ENCODE measurements at regions not wholly inside any gene's neighbourhood (a gene's known extent, or its start where the extent isn't known, plus 50 kb on each side); places are given as distances from the start of the nearest gene placed in this dataset.

- Histone ChIP-seq H3K4me1 (no peaks in the 10 kb centered on the region), H3K27ac (no peak overlapping the region), H3K27me3 (no peaks in the 10 kb centered on the region), H3K9me3 (no peaks in the 10 kb centered on the region), H3K4me3 (no peak overlapping the region), H3K36me3 (no peaks in the 10 kb centered on the region)
- no peak for TF ChIP-seq CTCF (IDR thresholded peaks at IDR 0.05)
- TF ChIP-seq POLR2A (IDR thresholded peaks at IDR 0.05), result no peak
- TF ChIP-seq EP300 (IDR thresholded peaks at IDR 0.05; ENCODE audit: low read depth), result no peak
- no peak for TF ChIP-seq POLR2AphosphoS5 (IDR thresholded peaks at IDR 0.05)
- intact Hi-C loops (cut with DNase I; ENCODE audit: low total_unique reads) (no loop called here), in situ Hi-C loops (cut with MboI; ENCODE audit: low pct_ligation_motif_present in 1 of 4, low pct_unique_long_range_greater_than_20kb in 1 of 4, low sequenced_read_pairs in 3 of 4) (no loop called here)
- DNase-seq, result no peak
Measured at GRCh38 chr10:125363791-125364190, 203.4 kb upstream of the CTBP2 start.

GRCh38 chr10:125362950-125363349 lies 202.6 kb upstream of the CTBP2 start:
- DNase-seq, result no peak
- H3K27me3 ChIP-seq, result no peaks in the 10 kb centered on the region
- H3K9me3 ChIP-seq, result no peaks in the 10 kb centered on the region
- intact Hi-C loops (cut with DNase I; ENCODE audit: low total_unique reads) (no loop called here), in situ Hi-C loops (cut with MboI; ENCODE audit: low pct_ligation_motif_present in 1 of 4, low pct_unique_long_range_greater_than_20kb in 1 of 4, low sequenced_read_pairs in 3 of 4) (no loop called here)
- no peaks in the 10 kb centered on the region for H3K36me3 ChIP-seq
- TF ChIP-seq POLR2AphosphoS5 (IDR thresholded peaks at IDR 0.05) (no peak), POLR2A (IDR thresholded peaks at IDR 0.05) (no peak), CTCF (IDR thresholded peaks at IDR 0.05) (no peak), EP300 (IDR thresholded peaks at IDR 0.05; ENCODE audit: low read depth) (no peak)
- H3K27ac ChIP-seq, result no peak overlapping the region
- WGBS, 2 donors (ENCODE audit: low coverage in 1 of 2), result 80 to 96% methylated on average over 2 of the region's 2 CpGs
- no peak overlapping the region for H3K4me3 ChIP-seq
- H3K4me1 ChIP-seq, result no peaks in the 10 kb centered on the region

- Histone ChIP-seq H3K27ac (no peak overlapping the region), H3K4me1 (no peaks in the 10 kb centered on the region), H3K4me3 (no peak overlapping the region), H3K27me3 (no peaks in the 10 kb centered on the region), H3K36me3 (no peaks in the 10 kb centered on the region), H3K9me3 (no peaks in the 10 kb centered on the region)
- no peak for TF ChIP-seq EP300 (IDR thresholded peaks at IDR 0.05; ENCODE audit: low read depth)
- no peak for DNase-seq
- intact Hi-C loops (cut with DNase I; ENCODE audit: low total_unique reads) (no loop called here), in situ Hi-C loops (cut with MboI; ENCODE audit: low pct_ligation_motif_present in 1 of 4, low pct_unique_long_range_greater_than_20kb in 1 of 4, low sequenced_read_pairs in 3 of 4) (no loop called here)
Measured at GRCh38 chr10:125359401-125359800, 199.0 kb upstream of the CTBP2 start.

GRCh38 chr10:125355657-125356056 lies 195.3 kb upstream of the CTBP2 start:
- intact Hi-C loops (cut with DNase I; ENCODE audit: low total_unique reads) (no loop called here), in situ Hi-C loops (cut with MboI; ENCODE audit: low pct_ligation_motif_present in 1 of 4, low pct_unique_long_range_greater_than_20kb in 1 of 4, low sequenced_read_pairs in 3 of 4) (no loop called here)
- no peak for TF ChIP-seq POLR2AphosphoS5 (IDR thresholded peaks at IDR 0.05)
- no peak for TF ChIP-seq EP300 (IDR thresholded peaks at IDR 0.05; ENCODE audit: low read depth)
- TF ChIP-seq POLR2A (IDR thresholded peaks at IDR 0.05), result no peak
- no peak for TF ChIP-seq CTCF (IDR thresholded peaks at IDR 0.05)
- H3K9me3 ChIP-seq, result no peaks in the 10 kb centered on the region
- H3K27ac ChIP-seq, result no peak overlapping the region
- H3K27me3 ChIP-seq, result no peaks in the 10 kb centered on the region
- no peaks in the 10 kb centered on the region for H3K4me1 ChIP-seq
- no peak overlapping the region for H3K4me3 ChIP-seq
- 29 to 63% methylated on average over 2 to 17 of the region's 17 CpGs for WGBS, 2 donors (ENCODE audit: low coverage in 1 of 2)
- no peak for DNase-seq
- no peaks in the 10 kb centered on the region for H3K36me3 ChIP-seq

- no peak for TF ChIP-seq POLR2AphosphoS5 (IDR thresholded peaks at IDR 0.05)
- TF ChIP-seq CTCF (IDR thresholded peaks at IDR 0.05), result no peak
- 83 to 86% methylated on average over 2 of the region's 2 CpGs for WGBS, 2 donors (ENCODE audit: low coverage in 1 of 2)
- Histone ChIP-seq H3K27ac (no peak overlapping the region), H3K4me1 (no peaks in the 10 kb centered on the region), H3K27me3 (no peaks in the 10 kb centered on the region), H3K4me3 (no peak overlapping the region), H3K36me3 (no peaks in the 10 kb centered on the region), H3K9me3 (no peaks in the 10 kb centered on the region)
- intact Hi-C loops (cut with DNase I; ENCODE audit: low total_unique reads), result loop anchor here (1.0 kb wide), 1 partner anchor 114 kb away; no protein-coding TSS in a partner anchor
- DNase-seq, result no peak
- in situ Hi-C loops (cut with MboI; ENCODE audit: low pct_ligation_motif_present in 1 of 4, low pct_unique_long_range_greater_than_20kb in 1 of 4, low sequenced_read_pairs in 3 of 4), result no loop called here
Measured at GRCh38 chr10:125350519-125350918, 190.2 kb upstream of the CTBP2 start.
